ENCODE measurements at regions not wholly inside any gene's neighbourhood (a gene's known extent, or its start where the extent isn't known, plus 50 kb on each side); places are given as distances from the start of the nearest gene placed in this dataset.

- TF ChIP-seq CTCF (IDR thresholded peaks at IDR 0.05; ENCODE audit: poor library complexity) (no peak), EZH2 (IDR thresholded peaks at IDR 0.05; ENCODE audit: borderline replicate concordance) (no peak)
Measured at GRCh38 chr18:29250259-29250658, 1073.3 kb upstream of the CDH2 start.

Data from hepatocyte (in vitro differentiated cells).